Activated CD4-positive, alpha-beta T cell treated with anti-CD3 and anti-CD28 coated beads, Interleukin-2, amount 10 ng/mL, durations not matched to agents 24 days and 14 days (primary cell): ENCODE measurements at regions not wholly inside any gene's neighbourhood (a gene's known extent, or its start where the extent isn't known, plus 50 kb on each side); places are given as distances from the start of the nearest gene placed in this dataset.
"Not testable (repeated sequence)": the region's sequence is repeated elsewhere in the genome, so short reads cannot be mapped to it uniquely, and the experiment has no call there.

ENCODE experiments used
- DNase-seq: peaks from one replicate; pipeline ENCODE4 v3.0.0; 2022
- H3K27ac Mint-ChIP-seq: one replicate; pipeline ENCODE4 v1.8.0; 2022; ENCODE audit warnings: mild to moderate bottlenecking, mixed read lengths
- H3K27me3 Mint-ChIP-seq: one replicate; pipeline ENCODE4 v1.8.0; 2022; ENCODE audit warnings: mixed read lengths
- H3K36me3 Mint-ChIP-seq: one replicate; pipeline ENCODE4 v1.8.0; 2022; ENCODE audit warnings: low read depth, mild to moderate bottlenecking, mixed read lengths
- H3K4me1 Mint-ChIP-seq: one replicate; pipeline ENCODE4 v1.8.0; 2021; ENCODE audit warnings: mixed read lengths
- H3K4me3 Mint-ChIP-seq: one replicate; pipeline ENCODE4 v1.8.0; 2022; ENCODE audit warnings: mild to moderate bottlenecking, moderate library complexity, mixed read lengths
- H3K9me3 Mint-ChIP-seq: one replicate; pipeline ENCODE4 v1.8.0; 2021; ENCODE audit warnings: mixed read lengths
- intact Hi-C: fragments of 100-400 bp; cut with micrococcal nuclease; formaldehyde crosslinking; loops from one replicate; pipeline ENCODE4 v1.15.1; 2023

GRCh38 chr1:83481284-83481683, 517.6 kb downstream of the TTLL7 start:
- H3K36me3 Mint-ChIP-seq, H3K27ac Mint-ChIP-seq, H3K27me3 Mint-ChIP-seq, DNase-seq, intact Hi-C loops, H3K4me3 Mint-ChIP-seq: not testable (repeated sequence)
- H3K4me1 Mint-ChIP-seq: peaks cover 23% of the 10 kb centered on the region
- H3K9me3 Mint-ChIP-seq: peaks cover 20% of the 10 kb centered on the region

GRCh38 chr1:83479591-83480239, 519.2 kb downstream of the TTLL7 start:
- H3K4me3 Mint-ChIP-seq, DNase-seq, intact Hi-C loops, H3K27me3 Mint-ChIP-seq, H3K36me3 Mint-ChIP-seq: not testable (repeated sequence)
- Mint-ChIP-seq H3K4me1 (peaks cover 24% of the 10 kb centered on the region), H3K9me3 (peaks cover 21% of the 10 kb centered on the region), H3K27ac (peak overlapping the region; percentile 27)

GRCh38 chr1:83478127-83478526, 520.8 kb downstream of the TTLL7 start:
- H3K36me3 Mint-ChIP-seq, H3K4me3 Mint-ChIP-seq: not testable (repeated sequence)

GRCh38 chr1:83476518-83476917, 522.4 kb downstream of the TTLL7 start:
- H3K27me3 Mint-ChIP-seq, DNase-seq, H3K4me3 Mint-ChIP-seq, intact Hi-C loops, H3K36me3 Mint-ChIP-seq, H3K27ac Mint-ChIP-seq: not testable (repeated sequence)
- H3K4me1 Mint-ChIP-seq: peaks cover 20% of the 10 kb centered on the region
- H3K9me3 Mint-ChIP-seq: peaks cover 14% of the 10 kb centered on the region

More at GRCh38 chr1:83478127-83478526, 520.8 kb downstream of the TTLL7 start:
- DNase-seq, H3K27me3 Mint-ChIP-seq, intact Hi-C loops, H3K27ac Mint-ChIP-seq: not testable (repeated sequence)
- Mint-ChIP-seq H3K4me1 (peaks cover 22% of the 10 kb centered on the region), H3K9me3 (peaks cover 16% of the 10 kb centered on the region)

- H3K4me3 Mint-ChIP-seq, H3K27ac Mint-ChIP-seq, H3K4me1 Mint-ChIP-seq, DNase-seq, H3K36me3 Mint-ChIP-seq, H3K27me3 Mint-ChIP-seq, intact Hi-C loops, H3K9me3 Mint-ChIP-seq: not testable (repeated sequence)
Measured at GRCh38 chr1:83474946-83475345, 524.0 kb downstream of the TTLL7 start.

- DNase-seq, H3K4me1 Mint-ChIP-seq, H3K4me3 Mint-ChIP-seq, H3K27ac Mint-ChIP-seq, H3K9me3 Mint-ChIP-seq, H3K36me3 Mint-ChIP-seq, intact Hi-C loops, H3K27me3 Mint-ChIP-seq: not testable (repeated sequence)
Measured at GRCh38 chr1:83473986-83474385, 524.9 kb downstream of the TTLL7 start.

GRCh38 chr1:83472066-83472465, 526.9 kb downstream of the TTLL7 start:
- H3K4me1 Mint-ChIP-seq, H3K36me3 Mint-ChIP-seq, H3K27me3 Mint-ChIP-seq, DNase-seq, H3K27ac Mint-ChIP-seq, intact Hi-C loops, H3K9me3 Mint-ChIP-seq, H3K4me3 Mint-ChIP-seq: not testable (repeated sequence)

GRCh38 chr1:83471272-83471671, 527.7 kb downstream of the TTLL7 start:
- H3K9me3 Mint-ChIP-seq, H3K27me3 Mint-ChIP-seq, DNase-seq, H3K27ac Mint-ChIP-seq, H3K4me3 Mint-ChIP-seq, H3K36me3 Mint-ChIP-seq, H3K4me1 Mint-ChIP-seq, intact Hi-C loops: not testable (repeated sequence)

GRCh38 chr1:83468336-83468735, 530.6 kb downstream of the TTLL7 start:
- H3K27ac Mint-ChIP-seq, H3K4me1 Mint-ChIP-seq, H3K27me3 Mint-ChIP-seq, H3K9me3 Mint-ChIP-seq, intact Hi-C loops, H3K4me3 Mint-ChIP-seq, H3K36me3 Mint-ChIP-seq, DNase-seq: not testable (repeated sequence)

- intact Hi-C loops, H3K27ac Mint-ChIP-seq, DNase-seq, H3K27me3 Mint-ChIP-seq, H3K4me3 Mint-ChIP-seq, H3K36me3 Mint-ChIP-seq, H3K4me1 Mint-ChIP-seq, H3K9me3 Mint-ChIP-seq: not testable (repeated sequence)
Measured at GRCh38 chr1:83457735-83458248, 541.1 kb downstream of the TTLL7 start.

- H3K27me3 Mint-ChIP-seq, H3K27ac Mint-ChIP-seq, H3K4me3 Mint-ChIP-seq: not testable (repeated sequence)
Measured at GRCh38 chr1:83457281-83457680, 541.7 kb downstream of the TTLL7 start.

GRCh38 chr1:83455753-83456152, 543.2 kb downstream of the TTLL7 start:
- H3K4me3 Mint-ChIP-seq: peak overlapping the region; percentile 56
- H3K4me1 Mint-ChIP-seq, H3K9me3 Mint-ChIP-seq, H3K27ac Mint-ChIP-seq, DNase-seq, H3K27me3 Mint-ChIP-seq, intact Hi-C loops, H3K36me3 Mint-ChIP-seq: not testable (repeated sequence)

More at GRCh38 chr1:83457281-83457680, 541.7 kb downstream of the TTLL7 start:
- H3K9me3 Mint-ChIP-seq, intact Hi-C loops, H3K4me1 Mint-ChIP-seq, DNase-seq, H3K36me3 Mint-ChIP-seq: not testable (repeated sequence)

- H3K4me3 Mint-ChIP-seq, H3K9me3 Mint-ChIP-seq, H3K27ac Mint-ChIP-seq, H3K36me3 Mint-ChIP-seq, H3K27me3 Mint-ChIP-seq, DNase-seq, H3K4me1 Mint-ChIP-seq, intact Hi-C loops: not testable (repeated sequence)
Measured at GRCh38 chr1:83445873-83446272, 553.1 kb downstream of the TTLL7 start.

GRCh38 chr1:83442412-83442811, 556.5 kb downstream of the TTLL7 start:
- H3K4me3 Mint-ChIP-seq, H3K36me3 Mint-ChIP-seq, H3K4me1 Mint-ChIP-seq, intact Hi-C loops, DNase-seq, H3K27ac Mint-ChIP-seq, H3K27me3 Mint-ChIP-seq, H3K9me3 Mint-ChIP-seq: not testable (repeated sequence)

GRCh38 chr1:83440586-83440985, 558.3 kb downstream of the TTLL7 start:
- intact Hi-C loops, H3K4me3 Mint-ChIP-seq, H3K27ac Mint-ChIP-seq, H3K36me3 Mint-ChIP-seq, DNase-seq, H3K9me3 Mint-ChIP-seq, H3K27me3 Mint-ChIP-seq, H3K4me1 Mint-ChIP-seq: not testable (repeated sequence)
